Cerebellar cortex (tissue), 1 donor: ENCODE measurements at regions not wholly inside any gene's neighbourhood (a gene's known extent, or its start where the extent isn't known, plus 50 kb on each side); places are given as distances from the start of the nearest gene placed in this dataset.

Experiments
- DNase-seq: peaks from one replicate; pipeline ENCODE4 v3.0.0-alpha.2; 2015; ENCODE audit warnings: low spot score

DNA sequence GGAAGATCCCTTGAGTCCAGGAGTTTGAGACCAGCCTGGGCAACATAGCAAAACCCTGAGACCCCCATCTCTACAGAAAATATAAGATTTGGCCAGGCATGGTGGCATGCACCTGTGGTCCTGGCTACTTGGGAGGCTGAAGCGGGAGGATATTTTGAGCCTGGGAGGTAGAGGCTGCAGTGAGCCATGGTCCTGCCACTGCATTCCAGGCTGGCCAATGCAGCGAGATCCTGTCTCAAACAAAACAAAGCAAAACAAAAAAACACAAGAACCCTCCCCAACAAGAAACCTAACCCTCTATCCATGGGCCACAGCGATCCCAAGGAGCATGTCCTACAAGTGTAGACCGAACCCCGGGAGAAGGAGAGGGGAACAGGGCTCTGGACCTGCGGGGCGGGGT lies 133.3 kb downstream of the MGAT5B start:
- no peak for DNase-seq

- DNase-seq, result no peak
These were observed 134.2 kb downstream of the MGAT5B start for GRCh38 chr17:77002103-77003045.

- DNase-seq, result no peak
These were observed 135.5 kb downstream of the MGAT5B start for GRCh38 chr17:77003699-77004098.

GRCh38 chr17:77006971-77007649 lies 133.7 kb upstream of the SEC14L1 start:
- no peak for DNase-seq

- DNase-seq, result no peak
These were observed 130.9 kb upstream of the SEC14L1 start for GRCh38 chr17:77009877-77010276.

- DNase-seq, result no peak
These were observed 130.1 kb upstream of the SEC14L1 start for GRCh38 chr17:77010667-77011066.

DNA sequence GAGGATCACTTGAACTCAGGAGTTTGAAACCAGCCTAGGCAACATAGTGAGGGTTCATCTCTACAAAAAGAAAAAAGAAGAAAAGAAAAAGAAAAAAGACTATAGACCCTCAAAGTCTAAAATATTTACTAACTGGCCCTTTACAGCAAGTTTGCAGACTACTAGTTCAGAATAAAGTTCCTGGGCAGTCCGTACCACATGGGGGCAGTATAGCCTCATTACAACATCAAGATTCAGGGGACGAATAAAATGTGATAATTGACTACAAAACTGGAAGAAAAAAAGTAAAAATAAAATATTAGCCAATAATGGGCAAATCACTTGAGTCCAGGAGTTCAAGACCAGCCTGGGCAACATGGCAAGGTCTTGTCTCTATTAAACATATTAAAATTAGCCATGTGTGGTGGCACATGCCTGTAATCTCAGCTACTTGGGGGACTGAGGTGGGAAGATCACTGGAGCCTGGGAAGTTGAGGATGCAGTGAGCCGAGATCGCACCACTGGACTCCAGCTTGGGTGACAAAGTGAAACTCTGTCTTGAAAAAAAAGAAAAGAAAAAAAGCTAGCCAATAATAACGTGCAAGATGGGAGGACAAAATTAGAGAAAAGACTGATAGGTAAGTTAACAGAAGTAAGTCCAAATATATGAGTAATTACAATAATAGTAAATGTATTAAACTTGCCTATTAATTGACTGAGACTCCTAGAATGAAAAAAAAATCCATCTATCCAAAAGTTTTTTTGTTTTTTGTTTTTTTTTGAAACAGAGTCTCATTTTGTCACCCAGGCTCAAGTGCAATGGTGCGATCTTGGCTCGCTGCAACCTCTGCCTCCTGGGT lies 129.4 kb upstream of the SEC14L1 start:
- peak; percentile 35 for DNase-seq

DNA sequence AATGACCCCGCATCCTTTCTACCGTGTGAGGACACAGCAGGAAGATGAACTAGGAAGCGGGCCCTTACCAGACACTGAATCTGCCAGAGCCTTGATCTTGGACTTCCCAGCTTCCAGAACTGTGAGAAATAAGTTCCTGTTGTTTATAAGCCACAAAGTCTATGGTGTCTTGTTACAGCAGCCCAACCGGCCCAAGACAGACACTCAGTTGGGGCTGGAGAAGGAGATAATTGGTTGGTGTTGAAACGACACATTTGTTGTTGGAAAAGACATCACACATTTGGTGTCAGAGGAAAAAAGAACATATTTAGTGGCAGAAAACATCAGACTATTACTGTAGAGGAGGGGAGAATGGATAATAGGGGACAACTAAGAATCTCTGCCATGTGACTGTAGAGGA lies 122.3 kb upstream of the SEC14L1 start:
- no peak for DNase-seq

GRCh38 chr17:77019893-77020379 lies 120.8 kb upstream of the SEC14L1 start:
- DNase-seq, result no peak

- DNase-seq, result no peak
These were observed 119.8 kb upstream of the SEC14L1 start for GRCh38 chr17:77020973-77021372.

DNA sequence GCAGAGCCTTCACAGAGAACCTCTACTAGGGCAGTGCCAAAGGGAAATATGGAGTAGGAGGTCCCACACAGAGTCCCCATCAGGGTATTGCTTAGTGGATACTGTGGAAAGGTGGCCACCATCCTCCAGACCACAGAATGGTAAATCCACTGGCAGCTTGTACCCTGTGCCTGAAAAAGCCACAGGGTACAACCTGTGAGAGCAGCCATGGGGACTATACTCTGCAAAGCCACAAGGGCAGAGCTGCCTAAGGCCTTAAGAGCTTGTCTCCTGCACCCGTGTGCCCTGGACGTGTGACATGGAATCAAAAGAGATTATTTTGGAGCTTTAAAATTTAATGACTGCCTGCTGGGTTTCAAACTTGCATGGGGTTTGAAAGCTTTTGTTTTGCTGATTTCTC lies 118.0 kb upstream of the SEC14L1 start:
- DNase-seq, result no peak

DNA sequence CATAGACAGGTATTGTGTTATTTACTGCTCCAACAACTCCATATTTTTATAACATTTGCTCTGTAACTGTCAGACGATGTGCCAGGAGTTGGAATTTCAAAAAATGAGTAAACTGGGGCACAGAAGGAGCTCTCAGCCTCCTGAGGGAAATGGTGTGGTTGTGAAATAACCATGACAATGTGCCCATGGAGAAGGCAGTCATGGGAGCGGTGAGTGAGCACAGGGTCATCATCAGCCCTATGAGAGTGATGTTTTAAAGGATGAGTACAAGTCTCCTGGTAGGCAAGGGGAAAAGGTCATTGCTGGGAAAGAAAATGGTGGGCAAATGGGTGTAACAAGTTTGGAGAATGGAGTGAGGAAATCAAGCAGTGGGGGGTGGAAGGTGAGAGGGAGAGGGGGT lies 115.0 kb upstream of the SEC14L1 start:
- DNase-seq, result no peak

GRCh38 chr17:77027271-77027889 lies 113.4 kb upstream of the SEC14L1 start:
- no peak for DNase-seq

DNA sequence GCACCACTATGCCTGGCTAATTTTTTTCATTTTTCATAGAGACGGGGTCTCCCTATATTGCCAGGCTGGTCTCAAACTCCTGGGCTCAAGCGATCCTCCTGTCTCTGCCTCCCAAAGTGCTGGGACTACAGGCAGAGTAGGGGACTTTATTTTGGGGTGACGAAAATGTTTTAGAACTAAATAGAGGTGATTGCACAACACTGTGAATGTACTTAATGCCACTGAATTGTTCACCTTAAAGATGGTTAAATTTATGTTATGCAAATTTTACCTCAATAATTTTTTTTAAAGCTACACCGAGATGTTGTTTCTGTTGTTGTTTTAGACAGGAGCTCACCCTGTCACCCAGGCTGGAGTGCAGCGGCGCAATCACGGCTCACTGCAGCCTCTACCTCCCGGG lies 111.9 kb upstream of the SEC14L1 start:
- DNase-seq, result no peak

DNA sequence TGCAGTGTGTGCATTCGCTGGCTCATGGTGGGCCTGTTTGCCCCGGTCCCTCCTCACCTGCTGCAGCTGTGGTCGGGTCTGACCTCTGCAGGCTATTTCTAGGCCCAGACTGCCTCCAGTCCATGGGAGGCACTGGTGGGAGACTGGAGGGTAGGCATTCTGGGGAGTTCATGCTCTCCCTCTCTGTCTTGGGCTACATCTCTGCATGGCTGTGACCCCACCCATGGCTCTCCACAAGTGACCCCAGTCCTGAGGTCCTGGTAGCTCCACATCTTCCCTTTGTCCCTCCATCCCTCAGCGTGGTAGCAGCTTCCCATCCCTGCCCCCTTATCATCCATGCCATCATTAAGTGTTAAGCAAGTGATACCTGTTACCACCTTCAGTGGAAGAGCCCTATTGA lies 107.8 kb upstream of the SEC14L1 start:
- no peak for DNase-seq

GRCh38 chr17:77033892-77034404 lies 106.8 kb upstream of the SEC14L1 start:
- no peak for DNase-seq

DNA sequence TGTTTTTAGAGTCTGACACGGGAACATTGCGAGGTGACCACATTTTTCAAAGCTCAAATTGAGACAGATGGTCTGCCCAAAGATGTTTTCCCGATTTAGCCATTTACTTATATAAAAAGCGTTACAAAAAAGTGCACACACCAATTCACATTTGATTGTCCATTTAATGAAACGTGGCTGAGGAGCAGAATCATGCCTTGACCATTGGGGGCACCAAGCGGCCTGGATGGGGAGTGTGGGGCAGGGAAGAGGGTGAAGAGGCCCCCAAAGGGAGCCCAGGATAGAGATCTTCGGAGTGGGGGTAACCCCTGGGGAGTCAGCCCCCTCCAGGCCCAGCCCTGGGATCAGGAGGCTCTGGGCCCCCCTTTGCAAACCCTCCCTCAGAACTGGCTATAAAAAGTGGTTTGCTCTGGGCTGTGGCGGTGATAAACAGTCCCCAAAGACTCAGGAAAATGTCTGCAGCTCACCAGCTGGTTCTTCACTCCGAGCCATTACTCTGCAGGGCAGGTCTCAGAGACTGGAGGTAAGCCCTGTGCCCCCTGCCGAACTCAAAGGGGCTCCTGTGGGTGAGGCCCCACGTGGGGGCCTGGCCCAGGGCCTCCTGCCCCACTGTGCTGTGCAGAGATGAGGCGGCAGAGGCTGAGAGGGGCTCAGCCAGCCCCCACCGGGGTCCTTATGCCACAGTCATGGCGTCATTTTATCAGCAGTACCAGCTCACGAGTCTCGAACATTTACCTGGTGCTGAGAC lies 105.9 kb upstream of the SEC14L1 start:
- no peak for DNase-seq

DNA sequence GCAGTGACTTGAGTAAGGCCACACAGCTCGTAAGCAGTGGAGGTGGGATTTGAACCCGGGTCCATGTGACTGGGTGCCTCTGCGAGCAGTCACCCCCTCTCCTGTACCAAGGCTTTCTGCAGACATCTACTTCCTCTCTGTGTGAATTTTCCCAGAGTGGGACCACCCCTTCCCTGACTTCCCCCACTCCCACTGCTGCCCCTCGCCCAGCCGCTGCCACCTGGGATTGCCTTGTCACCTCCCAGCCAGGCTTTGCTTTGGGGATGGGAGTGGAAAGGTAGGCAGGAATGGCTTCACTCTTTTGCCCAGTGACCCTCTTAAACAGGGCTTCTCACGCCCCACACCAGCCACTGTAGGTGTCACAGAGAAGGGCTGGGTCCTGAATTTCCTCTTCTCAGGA lies 105.2 kb upstream of the SEC14L1 start:
- DNase-seq, result no peak

GRCh38 chr17:77036136-77036840 lies 104.5 kb upstream of the SEC14L1 start:
- DNase-seq, result no peak

GRCh38 chr17:77036841-77037381 lies 103.9 kb upstream of the SEC14L1 start:
- peak; percentile 85 for DNase-seq
